BLaER1 treated with 17β-estradiol and CSF1 and Interleukin-3, amounts not matched to agents 10 nM and 100 nM (cell line): ENCODE measurements at regions not wholly inside any gene's neighbourhood (a gene's known extent, or its start where the extent isn't known, plus 50 kb on each side); places are given as distances from the start of the nearest gene placed in this dataset.

Source experiments
- H3K27ac ChIP-seq, 11 experiments: shearing (Covaris generic); formaldehyde crosslinking; 2 replicates each; pipeline ENCODE4 v1.8.1; 2022
- H3K27me3 ChIP-seq, 11 experiments: shearing (Covaris generic); formaldehyde crosslinking; 2 replicates each; pipeline ENCODE4 v1.8.1; 2022
- H3K36me3 ChIP-seq, 11 experiments: shearing (Covaris generic); formaldehyde crosslinking; 2 replicates each; pipeline ENCODE4 v1.8.1; 2022
- H3K4me1 ChIP-seq, 10 experiments: shearing (Covaris generic); formaldehyde crosslinking; 2 replicates each; pipeline ENCODE4 v1.8.1; 2022
- H3K4me2 ChIP-seq, 11 experiments: shearing (Covaris generic); formaldehyde crosslinking; 2 replicates each; pipeline ENCODE4 v1.8.1; 2022
- H3K4me3 ChIP-seq, 10 experiments: shearing (Covaris generic); formaldehyde crosslinking; 2 replicates each; pipeline ENCODE4 v1.8.1; 2022
- H3K9ac ChIP-seq, 11 experiments: shearing (Covaris generic); formaldehyde crosslinking; 2 replicates each; pipeline ENCODE4 v1.8.1; 2022
- H3K9me3 ChIP-seq, 11 experiments: shearing (Covaris generic); formaldehyde crosslinking; replicated peaks in 1 of 11; 2 replicates each; pipeline ENCODE4 v1.8.1; 2022
- H4K20me1 ChIP-seq, 11 experiments: shearing (Covaris generic); formaldehyde crosslinking; 2 replicates each; pipeline ENCODE4 v1.8.1; 2022
- Cebpa-rat ChIP-seq, 11 experiments: shearing (Covaris generic); IDR thresholded peaks; 2 replicates each; pipeline ENCODE4 v1.8.1; 2022

DNA sequence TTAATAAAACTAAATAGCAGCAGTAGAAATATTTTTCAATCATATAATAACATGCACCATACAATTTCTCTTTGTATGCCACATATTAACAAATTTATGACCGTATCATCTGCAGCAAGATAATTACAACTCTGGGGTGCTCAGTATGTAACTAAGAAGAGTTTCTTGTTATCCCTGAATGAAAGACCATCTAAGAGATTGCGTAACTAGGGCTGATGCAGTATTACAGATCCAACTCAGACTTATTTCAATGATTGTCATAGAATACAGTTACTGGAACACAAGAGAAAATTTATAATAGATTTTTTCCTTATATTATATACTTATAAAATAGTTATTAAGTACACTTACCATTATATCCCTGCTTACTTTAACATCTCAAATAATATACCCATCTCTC lies 305.1 kb downstream of the SLITRK1 start:
- peak in 2 of 11 experiments; percentile 15 to 47; a peak in 1 of 22 replicates for TF ChIP-seq Cebpa-rat (IDR thresholded peaks at IDR 0.05)
- no peaks in the 10 kb centered on the region for H3K27me3 ChIP-seq
- no peaks in the 10 kb centered on the region for H3K36me3 ChIP-seq
- no peak overlapping the region for H3K27ac ChIP-seq
- H3K4me3 ChIP-seq, result no peak overlapping the region
- no peaks in the 10 kb centered on the region for H4K20me1 ChIP-seq
- H3K4me1 ChIP-seq, result no peaks in the 10 kb centered on the region
- H3K9ac ChIP-seq, result no peak overlapping the region
- H3K4me2 ChIP-seq, result no peak overlapping the region
- no peaks in the 10 kb centered on the region for H3K9me3 ChIP-seq

DNA sequence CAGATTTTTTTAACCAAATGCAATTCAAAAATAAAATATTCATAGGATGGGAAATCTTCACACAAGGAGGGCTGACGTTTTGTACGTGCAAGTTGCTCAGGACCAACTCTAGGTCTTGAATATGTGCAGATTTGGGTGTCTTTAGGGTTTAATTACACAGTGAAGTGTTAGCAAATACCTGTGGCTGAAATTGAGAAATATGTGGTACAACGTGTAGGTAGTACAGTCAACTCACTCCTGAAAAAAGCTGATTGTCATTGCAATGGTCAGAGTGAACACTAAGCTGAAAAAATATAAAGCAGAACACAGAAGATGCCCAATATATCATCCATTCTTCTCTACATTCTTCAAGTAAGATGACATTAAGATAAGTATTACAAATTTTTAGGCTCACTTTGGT lies 314.3 kb downstream of the SLITRK1 start:
- H3K9ac ChIP-seq, result no peak overlapping the region

GRCh38 chr13:83563499-83563898 lies 318.8 kb downstream of the SLITRK1 start:
- Histone ChIP-seq H3K4me2 (no peak overlapping the region), H4K20me1 (no peaks in the 10 kb centered on the region), H3K27me3 (no peaks in the 10 kb centered on the region), H3K36me3 (no peaks in the 10 kb centered on the region), H3K27ac (no peak overlapping the region), H3K4me3 (no peak overlapping the region), H3K9ac (no peak overlapping the region), H3K4me1 (no peaks in the 10 kb centered on the region), H3K9me3 (no peaks in the 10 kb centered on the region)
- TF ChIP-seq Cebpa-rat (IDR thresholded peaks at IDR 0.05), result no peak

More for the DNA sequence above, 314.3 kb downstream of the SLITRK1 start:
- H3K4me2 ChIP-seq, result no peak overlapping the region
- no peak overlapping the region for H3K4me3 ChIP-seq
- no peaks in the 10 kb centered on the region for H3K9me3 ChIP-seq
- H4K20me1 ChIP-seq, result no peaks in the 10 kb centered on the region
- H3K27me3 ChIP-seq, result no peaks in the 10 kb centered on the region
- no peaks in the 10 kb centered on the region for H3K36me3 ChIP-seq
- TF ChIP-seq Cebpa-rat (IDR thresholded peaks at IDR 0.05), result no peak
- no peaks in the 10 kb centered on the region for H3K4me1 ChIP-seq
- no peak overlapping the region for H3K27ac ChIP-seq

GRCh38 chr13:83557845-83558244 lies 324.4 kb downstream of the SLITRK1 start:
- Histone ChIP-seq H3K27me3 (no peaks in the 10 kb centered on the region), H3K9ac (no peak overlapping the region), H4K20me1 (no peaks in the 10 kb centered on the region), H3K36me3 (no peaks in the 10 kb centered on the region), H3K4me1 (no peaks in the 10 kb centered on the region), H3K4me2 (no peak overlapping the region), H3K4me3 (no peak overlapping the region), H3K27ac (no peak overlapping the region), H3K9me3 (no peaks in the 10 kb centered on the region)
- TF ChIP-seq Cebpa-rat (IDR thresholded peaks at IDR 0.05), result peak in 2 of 11 experiments; percentile 22 to 46; a peak in 1 of 22 replicates

DNA sequence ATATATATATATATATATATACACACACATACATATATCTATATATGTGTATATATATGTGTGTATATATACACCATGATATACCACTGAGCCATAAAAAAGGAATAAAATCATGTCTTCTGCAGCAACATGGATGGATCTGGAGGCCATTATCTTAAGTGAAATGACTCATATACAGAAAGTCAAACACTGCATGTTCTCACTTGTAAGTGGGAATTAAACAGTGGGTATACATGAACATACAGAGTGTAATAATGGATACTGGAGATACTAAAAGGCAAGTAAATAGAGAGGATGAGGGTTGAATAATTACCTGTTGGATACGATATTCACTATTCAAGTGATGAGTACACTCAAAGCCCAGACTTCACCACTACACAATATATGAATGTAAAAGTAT lies 332.6 kb downstream of the SLITRK1 start:
- no peak for TF ChIP-seq Cebpa-rat (IDR thresholded peaks at IDR 0.05)
- Histone ChIP-seq H3K36me3 (no peaks in the 10 kb centered on the region), H3K4me2 (no peak overlapping the region), H3K27ac (no peak overlapping the region), H4K20me1 (no peaks in the 10 kb centered on the region), H3K9ac (no peak overlapping the region), H3K9me3 (no peaks in the 10 kb centered on the region), H3K4me3 (no peak overlapping the region), H3K27me3 (no peaks in the 10 kb centered on the region), H3K4me1 (no peaks in the 10 kb centered on the region)

DNA sequence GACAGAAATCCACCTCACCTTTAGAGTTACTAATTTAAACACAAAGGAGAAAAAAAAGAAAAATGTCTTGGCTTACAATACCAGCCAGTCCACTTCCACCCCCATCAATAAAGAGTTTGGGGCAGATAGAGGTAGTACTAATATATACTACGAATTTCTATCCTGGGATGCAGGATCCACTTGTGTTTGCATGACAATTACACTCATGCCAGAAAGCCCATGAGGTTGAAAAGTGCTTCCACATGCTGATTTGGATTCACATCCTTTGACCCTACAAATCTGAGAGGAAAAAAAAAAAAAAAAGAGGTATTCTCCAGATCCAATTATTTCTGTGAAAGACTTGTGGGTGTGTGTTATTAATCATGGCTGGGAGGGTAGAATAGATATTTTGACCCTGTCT lies 335.2 kb downstream of the SLITRK1 start:
- H3K4me2 ChIP-seq, result no peak overlapping the region
- no peaks in the 10 kb centered on the region for H4K20me1 ChIP-seq
- no peak overlapping the region for H3K27ac ChIP-seq
- H3K4me3 ChIP-seq, result no peak overlapping the region
- no peak for TF ChIP-seq Cebpa-rat (IDR thresholded peaks at IDR 0.05)
- no peaks in the 10 kb centered on the region for H3K36me3 ChIP-seq
- H3K9me3 ChIP-seq, result no peaks in the 10 kb centered on the region
- H3K27me3 ChIP-seq, result no peaks in the 10 kb centered on the region
- no peaks in the 10 kb centered on the region for H3K4me1 ChIP-seq
- no peak overlapping the region for H3K9ac ChIP-seq

- no peak overlapping the region for H3K9ac ChIP-seq
- no peak overlapping the region for H3K4me3 ChIP-seq
- TF ChIP-seq Cebpa-rat (IDR thresholded peaks at IDR 0.05), result no peak
- no peaks in the 10 kb centered on the region for H3K36me3 ChIP-seq
- H3K27ac ChIP-seq, result no peak overlapping the region
- no peak overlapping the region for H3K4me2 ChIP-seq
- H3K9me3 ChIP-seq, result no peaks in the 10 kb centered on the region
- no peaks in the 10 kb centered on the region for H3K27me3 ChIP-seq
- H4K20me1 ChIP-seq, result no peaks in the 10 kb centered on the region
- no peaks in the 10 kb centered on the region for H3K4me1 ChIP-seq
Measured at GRCh38 chr13:83546476-83546875, 335.8 kb downstream of the SLITRK1 start.

GRCh38 chr13:83538636-83539035 lies 343.6 kb downstream of the SLITRK1 start:
- Histone ChIP-seq H3K4me2 (no peak overlapping the region), H3K9me3 (peaks cover 18 to 34% (median 22%) of the 10 kb centered on the region in 11 experiments), H4K20me1 (no peaks in the 10 kb centered on the region), H3K4me3 (no peak overlapping the region), H3K27me3 (no peaks in the 10 kb centered on the region), H3K27ac (no peak overlapping the region), H3K4me1 (no peaks in the 10 kb centered on the region), H3K9ac (no peak overlapping the region), H3K36me3 (no peaks in the 10 kb centered on the region)
- TF ChIP-seq Cebpa-rat (IDR thresholded peaks at IDR 0.05), result no peak

DNA sequence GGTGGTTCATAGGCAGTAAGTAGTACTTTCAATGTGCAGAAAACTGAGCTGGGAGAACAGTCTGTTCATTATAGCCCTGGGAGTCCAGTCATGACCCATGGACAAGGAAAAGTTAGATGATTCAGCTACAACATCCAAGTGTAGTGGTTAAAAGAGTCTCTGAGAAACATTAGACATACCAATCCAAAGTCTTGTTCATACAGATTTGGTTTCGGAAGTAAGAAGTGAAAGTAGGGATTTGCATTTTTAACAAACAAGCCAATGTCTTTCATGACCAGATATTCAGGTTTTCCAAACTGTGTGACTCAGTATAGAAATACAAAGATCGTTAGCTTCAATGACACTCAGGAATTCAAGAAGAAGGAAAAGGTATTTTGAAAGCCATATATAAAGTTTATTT lies 345.3 kb downstream of the SLITRK1 start:
- Histone ChIP-seq H3K4me1 (no peaks in the 10 kb centered on the region), H3K27me3 (no peaks in the 10 kb centered on the region), H3K9ac (no peak overlapping the region), H3K9me3 (peaks cover 18 to 34% (median 22%) of the 10 kb centered on the region in 11 experiments), H3K4me2 (no peak overlapping the region), H4K20me1 (no peaks in the 10 kb centered on the region), H3K36me3 (no peaks in the 10 kb centered on the region), H3K27ac (no peak overlapping the region), H3K4me3 (no peak overlapping the region)
- TF ChIP-seq Cebpa-rat (IDR thresholded peaks at IDR 0.05), result no peak

GRCh38 chr13:83536153-83536552 lies 346.1 kb downstream of the SLITRK1 start:
- no peak for TF ChIP-seq Cebpa-rat (IDR thresholded peaks at IDR 0.05)
- Histone ChIP-seq H3K9ac (no peak overlapping the region), H4K20me1 (no peaks in the 10 kb centered on the region), H3K9me3 (peaks cover 18 to 34% (median 22%) of the 10 kb centered on the region in 11 experiments), H3K27me3 (no peaks in the 10 kb centered on the region), H3K4me1 (no peaks in the 10 kb centered on the region), H3K27ac (no peak overlapping the region), H3K4me3 (no peak overlapping the region), H3K36me3 (no peaks in the 10 kb centered on the region), H3K4me2 (no peak overlapping the region)
